Kidney epithelial cell (primary cell): ENCODE measurements at regions not wholly inside any gene's neighbourhood (a gene's known extent, or its start where the extent isn't known, plus 50 kb on each side); places are given as distances from the start of the nearest gene placed in this dataset.

Experiments used
- DNase-seq: peaks from one replicate; pipeline ENCODE4 v3.0.0-alpha.2; 2010; ENCODE audit warnings: low read depth
- H3K27me3 ChIP-seq: 2 replicates; pipeline ENCODE4 v1.6.0; 2011; ENCODE audit warnings: low read length; ENCODE audit not compliant: control insufficient read depth, insufficient read depth
- H3K36me3 ChIP-seq: 2 replicates; pipeline ENCODE4 v1.5.1; 2011; ENCODE audit warnings: low read length; ENCODE audit not compliant: control insufficient read depth, insufficient read depth
- H3K4me3 ChIP-seq: 2 replicates; pipeline ENCODE4 v1.5.1; 2011; ENCODE audit warnings: low read depth, mild to moderate bottlenecking, control low read depth, low read length
- CTCF ChIP-seq: IDR thresholded peaks from 2 replicates; pipeline ENCODE4 v1.5.1; 2011; ENCODE audit warnings: mild to moderate bottlenecking, moderate library complexity, low read length, control low read depth, inconsistent platforms; ENCODE audit not compliant: insufficient read depth, poor library complexity, severe bottlenecking

GRCh38 chr1:184141361-184141880, 89.9 kb downstream of the TSEN15 start:
- H3K4me3 ChIP-seq: no peak overlapping the region
- DNase-seq: no peak
- no peaks in the 10 kb centered on the region for H3K27me3 ChIP-seq
- TF ChIP-seq CTCF: no peak
- H3K36me3 ChIP-seq: no peaks in the 10 kb centered on the region

- H3K4me3 ChIP-seq: no peak overlapping the region
- H3K36me3 ChIP-seq: no peaks in the 10 kb centered on the region
- no peak for DNase-seq
- no peaks in the 10 kb centered on the region for H3K27me3 ChIP-seq
- TF ChIP-seq CTCF: no peak
These were observed 91.9 kb downstream of the TSEN15 start for GRCh38 chr1:184143449-184143848.

GRCh38 chr1:184145083-184145482, 93.6 kb downstream of the TSEN15 start:
- Histone ChIP-seq H3K27me3 (no peaks in the 10 kb centered on the region), H3K4me3 (no peak overlapping the region), H3K36me3 (no peaks in the 10 kb centered on the region)
- DNase-seq: no peak
- no peak for TF ChIP-seq CTCF

GRCh38 chr1:184146202-184146601, 94.7 kb downstream of the TSEN15 start:
- no peaks in the 10 kb centered on the region for H3K27me3 ChIP-seq
- TF ChIP-seq CTCF: no peak
- H3K36me3 ChIP-seq: no peaks in the 10 kb centered on the region
- no peak overlapping the region for H3K4me3 ChIP-seq
- no peak for DNase-seq

- no peak for DNase-seq
- no peaks in the 10 kb centered on the region for H3K36me3 ChIP-seq
- TF ChIP-seq CTCF: no peak
- H3K27me3 ChIP-seq: no peaks in the 10 kb centered on the region
- no peak overlapping the region for H3K4me3 ChIP-seq
These were observed 99.4 kb downstream of the TSEN15 start for GRCh38 chr1:184150776-184151531.

GRCh38 chr1:184152434-184152898, 100.9 kb downstream of the TSEN15 start:
- no peak for DNase-seq
- H3K4me3 ChIP-seq: peak overlapping the region; percentile 13
- H3K27me3 ChIP-seq: no peaks in the 10 kb centered on the region
- H3K36me3 ChIP-seq: no peaks in the 10 kb centered on the region
- no peak for TF ChIP-seq CTCF
